Endothelial cell of umbilical vein (primary cell): ENCODE measurements at regions not wholly inside any gene's neighbourhood (a gene's known extent, or its start where the extent isn't known, plus 50 kb on each side); places are given as distances from the start of the nearest gene placed in this dataset.
"Not testable (repeated sequence)": the region's sequence is repeated elsewhere in the genome, so short reads cannot be mapped to it uniquely, and the experiment has no call there.

Experiments used
- BruUV-seq: library from RNA; stranded (reverse); fragments of 400-500 nt; replicated peaks from 2 replicates; lab custom pipeline; 2021; lab: Mats Ljungman, UMichigan
- CTCF ChIA-PET: fragments of 300-600, 350-600 bp; sonication (Branson Sonifier 250); formaldehyde crosslinking; loops from one replicate; lab custom pipeline; 2021; ENCODE audit warnings: antibody characterized with exemption, inconsistent platforms; lab: Charles Lee
- POLR2A ChIA-PET: fragments of 300-600, 350-600 bp; sonication (Branson Sonifier 250); formaldehyde crosslinking; loops from one replicate; lab custom pipeline; 2021; ENCODE audit warnings: antibody characterized with exemption, inconsistent platforms; lab: Charles Lee
- DNase-seq: peaks from one replicate; pipeline ENCODE4 v3.0.0-alpha.2; 2011; ENCODE audit warnings: low read depth, low spot score
- FAIRE-seq: peaks from 2 replicates; lab custom pipeline; 2011; peaks lifted over from hg19 to GRCh38; lab: Jason Lieb, UNC
- H2AFZ ChIP-seq: 2 replicates; pipeline ENCODE4 v1.6.0; 2012; ENCODE audit warnings: low read depth, low read length, control low read depth, inconsistent platforms
- H3K27ac ChIP-seq: 2 replicates; pipeline ENCODE4 v1.5.1; 2011; ENCODE audit warnings: low read depth, mild to moderate bottlenecking, control low read depth, low read length, moderate library complexity; ENCODE audit not compliant: insufficient read depth
- H3K27me3 ChIP-seq, 2 experiments: 2 replicates each; pipeline versions ENCODE4 v1.6.0 to v1.6.1; 2011; ENCODE audit warnings: low read length in 2 of 2, mixed read lengths in 1 of 2; ENCODE audit not compliant: control insufficient read depth in 2 of 2, insufficient read depth in 2 of 2
- H3K36me3 ChIP-seq, 2 experiments: 2 replicates in 1 of 2; 3 replicates in 1 of 2; pipeline ENCODE4 v1.5.1; 2011; ENCODE audit warnings: low read length in 2 of 2, mild to moderate bottlenecking in 1 of 2, moderate library complexity in 1 of 2; ENCODE audit not compliant: control insufficient read depth in 2 of 2, insufficient read depth in 2 of 2; ENCODE audit errors: extremely low read depth in 1 of 2
- H3K4me1 ChIP-seq: 3 replicates; pipeline ENCODE4 v1.5.1; 2011; ENCODE audit warnings: mild to moderate bottlenecking, low read length; ENCODE audit not compliant: control insufficient read depth, insufficient read depth; ENCODE audit errors: extremely low read depth
- H3K4me2 ChIP-seq: 2 replicates; pipeline ENCODE4 v1.6.1; 2011; ENCODE audit warnings: low read length, control low read depth, mixed read lengths; ENCODE audit not compliant: insufficient read depth
- H3K4me3 ChIP-seq, 3 experiments: fragments of 200-600 bp in 1 of 3; sonication (generic), shearing (Covaris generic) in 1 of 3; replicated peaks in 1 of 3; 2 replicates each; pipeline ENCODE4 v1.5.1; 2011 to 2016; ENCODE audit warnings: control low read depth in 3 of 3, low read length in 3 of 3, mild to moderate bottlenecking in 2 of 3, inconsistent platforms in 1 of 3, low read depth in 1 of 3, moderate library complexity in 1 of 3; ENCODE audit not compliant: insufficient read depth in 1 of 3
- H3K79me2 ChIP-seq: 2 replicates; pipeline ENCODE4 v1.6.0; 2012; ENCODE audit warnings: low read length, inconsistent platforms; ENCODE audit not compliant: control insufficient read depth, insufficient read depth
- H3K9ac ChIP-seq: replicated peaks from 2 replicates; pipeline ENCODE3; 2011; ENCODE audit warnings: low read length, control low read depth; ENCODE audit not compliant: insufficient read depth; ENCODE audit errors: extremely low read depth
- H3K9me1 ChIP-seq: replicated peaks from 3 replicates; pipeline ENCODE4 v1.6.0; 2011; ENCODE audit warnings: mild to moderate bottlenecking, low read length; ENCODE audit not compliant: control insufficient read depth, insufficient read depth; ENCODE audit errors: extremely low read depth
- H3K9me3 ChIP-seq: replicated peaks from 2 replicates; pipeline ENCODE4 v1.5.1; 2012; ENCODE audit warnings: low read length, inconsistent platforms; ENCODE audit not compliant: control insufficient read depth, insufficient read depth
- H4K20me1 ChIP-seq: replicated peaks from 2 replicates; pipeline ENCODE3; 2011; ENCODE audit warnings: mild to moderate bottlenecking, low read length; ENCODE audit not compliant: control insufficient read depth, insufficient read depth; ENCODE audit errors: extremely low read depth
- dilution Hi-C: fragments of 300-500 bp; cut with MboI; formaldehyde crosslinking; loops from one replicate; pipeline ENCODE4 v1.15.0; 2019; ENCODE audit warnings: low sequenced_read_pairs; ENCODE audit not compliant: extremely low pct_ligation_motif_present
- intact Hi-C: fragments of 100-400 bp; cut with micrococcal nuclease; formaldehyde crosslinking; loops from one replicate; pipeline ENCODE4 v1.10.0; 2022

- H3K9me1 ChIP-seq, H3K36me3 ChIP-seq, H3K27me3 ChIP-seq, H3K79me2 ChIP-seq, H3K9me3 ChIP-seq, H3K4me1 ChIP-seq, H2AFZ ChIP-seq, dilution Hi-C loops, BruUV-seq, CTCF ChIA-PET, H3K9ac ChIP-seq, H3K27ac ChIP-seq, H4K20me1 ChIP-seq, FAIRE-seq, H3K4me3 ChIP-seq, H3K4me2 ChIP-seq, POLR2A ChIA-PET, intact Hi-C loops, DNase-seq: not testable (repeated sequence)
Measured at GRCh38 chr4:69013933-69014332, 62.3 kb upstream of the UGT2A3 start.

- dilution Hi-C loops, result not testable (repeated sequence)
Measured at GRCh38 chr4:69017986-69018385, 66.4 kb upstream of the UGT2A3 start.

GRCh38 chr4:69019538-69020461 lies 68.2 kb upstream of the UGT2A3 start:
- H3K9me3 ChIP-seq, CTCF ChIA-PET, H3K36me3 ChIP-seq, H3K27ac ChIP-seq, H2AFZ ChIP-seq, H3K79me2 ChIP-seq, BruUV-seq, DNase-seq, H4K20me1 ChIP-seq, H3K4me1 ChIP-seq, dilution Hi-C loops, FAIRE-seq, H3K9me1 ChIP-seq, H3K4me2 ChIP-seq, H3K4me3 ChIP-seq, H3K9ac ChIP-seq, intact Hi-C loops, H3K27me3 ChIP-seq, POLR2A ChIA-PET: not testable (repeated sequence)

More at GRCh38 chr4:69017986-69018385, 66.4 kb upstream of the UGT2A3 start:
- H3K27ac ChIP-seq, H3K79me2 ChIP-seq, DNase-seq, H3K9me1 ChIP-seq, H3K4me1 ChIP-seq, intact Hi-C loops, H4K20me1 ChIP-seq, H3K27me3 ChIP-seq, H3K4me2 ChIP-seq, BruUV-seq, H3K4me3 ChIP-seq, POLR2A ChIA-PET, FAIRE-seq, H3K36me3 ChIP-seq, H3K9me3 ChIP-seq, CTCF ChIA-PET, H2AFZ ChIP-seq, H3K9ac ChIP-seq: not testable (repeated sequence)

- BruUV-seq, POLR2A ChIA-PET: not testable (repeated sequence)
Measured at GRCh38 chr4:69020462-69020807, 68.8 kb upstream of the UGT2A3 start.

More at GRCh38 chr4:69020462-69020807, 68.8 kb upstream of the UGT2A3 start:
- H3K27me3 ChIP-seq, H3K9me3 ChIP-seq, intact Hi-C loops, DNase-seq, dilution Hi-C loops, H3K4me3 ChIP-seq, H3K9ac ChIP-seq, H2AFZ ChIP-seq, H3K27ac ChIP-seq, CTCF ChIA-PET, H3K36me3 ChIP-seq, H3K79me2 ChIP-seq, H3K4me1 ChIP-seq, H3K4me2 ChIP-seq, H4K20me1 ChIP-seq, H3K9me1 ChIP-seq, FAIRE-seq: not testable (repeated sequence)
